ENCODE measurements at regions not wholly inside any gene's neighbourhood (a gene's known extent, or its start where the extent isn't known, plus 50 kb on each side); places are given as distances from the start of the nearest gene placed in this dataset.

- Mint-ChIP-seq H3K9me3 (no peaks in the 10 kb centered on the region), H3K36me3 (no peaks in the 10 kb centered on the region), H3K4me3 (no peak overlapping the region), H3K27me3 (ENCODE audit: low read depth) (peaks cover 2% of the 10 kb centered on the region), H3K4me1 (no peaks in the 10 kb centered on the region), H3K27ac (no peak overlapping the region)
- no peak for TF ChIP-seq CTCF (IDR thresholded peaks at IDR 0.05; ENCODE audit: unreplicated experiment)
- no peak for DNase-seq (ENCODE audit: low spot score in 2 of 2, unreplicated experiment in 2 of 2)
Measured at GRCh38 chr6:78435671-78436070, 431.7 kb upstream of the IRAK1BP1 start.

- no peak for TF ChIP-seq CTCF (IDR thresholded peaks at IDR 0.05; ENCODE audit: unreplicated experiment)
- no peak overlapping the region for H3K27ac Mint-ChIP-seq
Measured at GRCh38 chr6:78436335-78436734, 431.0 kb upstream of the IRAK1BP1 start.

GRCh38 chr6:78438135-78438534 lies 429.2 kb upstream of the IRAK1BP1 start:
- Mint-ChIP-seq H3K36me3 (no peaks in the 10 kb centered on the region), H3K27ac (no peak overlapping the region), H3K9me3 (no peaks in the 10 kb centered on the region), H3K27me3 (ENCODE audit: low read depth) (peaks cover 4% of the 10 kb centered on the region), H3K4me3 (no peak overlapping the region), H3K4me1 (no peaks in the 10 kb centered on the region)
- no peak for DNase-seq (ENCODE audit: low spot score in 2 of 2, unreplicated experiment in 2 of 2)
- TF ChIP-seq CTCF (IDR thresholded peaks at IDR 0.05; ENCODE audit: unreplicated experiment) = no peak

More at GRCh38 chr6:78436335-78436734, 431.0 kb upstream of the IRAK1BP1 start:
- H3K27me3 Mint-ChIP-seq (ENCODE audit: low read depth) = peaks cover 2% of the 10 kb centered on the region
- H3K4me3 Mint-ChIP-seq = no peak overlapping the region
- no peak for DNase-seq (ENCODE audit: low spot score in 2 of 2, unreplicated experiment in 2 of 2)
- no peaks in the 10 kb centered on the region for H3K36me3 Mint-ChIP-seq
- no peaks in the 10 kb centered on the region for H3K4me1 Mint-ChIP-seq
- no peaks in the 10 kb centered on the region for H3K9me3 Mint-ChIP-seq

GRCh38 chr6:78460711-78461110 lies 406.6 kb upstream of the IRAK1BP1 start:
- no peaks in the 10 kb centered on the region for H3K36me3 Mint-ChIP-seq
- no peak for DNase-seq (ENCODE audit: low spot score in 2 of 2, unreplicated experiment in 2 of 2)
- no peak for TF ChIP-seq CTCF (IDR thresholded peaks at IDR 0.05; ENCODE audit: unreplicated experiment)

GRCh38 chr6:78462728-78463127 lies 404.6 kb upstream of the IRAK1BP1 start:
- no peak overlapping the region for H3K4me3 Mint-ChIP-seq
- no peaks in the 10 kb centered on the region for H3K4me1 Mint-ChIP-seq
- H3K36me3 Mint-ChIP-seq = no peaks in the 10 kb centered on the region
- peaks cover 3% of the 10 kb centered on the region for H3K9me3 Mint-ChIP-seq
- no peak for TF ChIP-seq CTCF (IDR thresholded peaks at IDR 0.05; ENCODE audit: unreplicated experiment)
- DNase-seq (ENCODE audit: low spot score in 2 of 2, unreplicated experiment in 2 of 2) = no peak
- H3K27me3 Mint-ChIP-seq (ENCODE audit: low read depth) = peaks cover 6% of the 10 kb centered on the region
- H3K27ac Mint-ChIP-seq = no peak overlapping the region

More at GRCh38 chr6:78460711-78461110, 406.6 kb upstream of the IRAK1BP1 start:
- H3K4me3 Mint-ChIP-seq = no peak overlapping the region
- no peaks in the 10 kb centered on the region for H3K4me1 Mint-ChIP-seq
- H3K9me3 Mint-ChIP-seq = peaks cover 9% of the 10 kb centered on the region
- H3K27ac Mint-ChIP-seq = no peak overlapping the region
- H3K27me3 Mint-ChIP-seq (ENCODE audit: low read depth) = peaks cover 6% of the 10 kb centered on the region

- Mint-ChIP-seq H3K27me3 (ENCODE audit: low read depth) (peaks cover 6% of the 10 kb centered on the region), H3K4me3 (no peak overlapping the region), H3K36me3 (no peaks in the 10 kb centered on the region), H3K9me3 (peaks cover 26% of the 10 kb centered on the region), H3K4me1 (no peaks in the 10 kb centered on the region), H3K27ac (no peak overlapping the region)
- no peak for DNase-seq (ENCODE audit: low spot score in 2 of 2, unreplicated experiment in 2 of 2)
- no peak for TF ChIP-seq CTCF (IDR thresholded peaks at IDR 0.05; ENCODE audit: unreplicated experiment)
Measured at GRCh38 chr6:78465059-78465634, 402.2 kb upstream of the IRAK1BP1 start.

Measured in mesothelial cell of epicardium (in vitro differentiated cells).